Activated CD8-positive, alpha-beta memory T cell treated with anti-CD3 and anti-CD28 coated beads for 48 hours (primary cell): ENCODE measurements at regions not wholly inside any gene's neighbourhood (a gene's known extent, or its start where the extent isn't known, plus 50 kb on each side); places are given as distances from the start of the nearest gene placed in this dataset.

Source experiments
- DNase-seq, 3 experiments: peaks; one replicate each; pipeline ENCODE4 v3.0.0-alpha.2; 2020; ENCODE audit warnings: low read depth in 2 of 3, low spot score in 2 of 3

- no peak for DNase-seq
Observed at GRCh38 chr5:81856948-81857928, 106.3 kb upstream of the SSBP2 start.

- DNase-seq = no peak
Observed at GRCh38 chr5:81855591-81855990, 104.7 kb upstream of the SSBP2 start.

GRCh38 chr5:81854915-81855314, 104.0 kb upstream of the SSBP2 start:
- DNase-seq = no peak

- no peak for DNase-seq
Observed at GRCh38 chr5:81854485-81854884, 103.6 kb upstream of the SSBP2 start.

GRCh38 chr5:81853030-81853357, 102.1 kb upstream of the SSBP2 start:
- no peak for DNase-seq

- DNase-seq = no peak
Observed at GRCh38 chr5:81852291-81853029, 101.6 kb upstream of the SSBP2 start.

GRCh38 chr5:81851481-81852178, 100.7 kb upstream of the SSBP2 start:
- peak; percentile 64 to 76 (median 68) for DNase-seq

GRCh38 chr5:81850501-81851357, 99.8 kb upstream of the SSBP2 start:
- DNase-seq = no peak

GRCh38 chr5:81849770-81850367, 99.0 kb upstream of the SSBP2 start:
- DNase-seq = no peak

GRCh38 chr5:81848362-81848880, 97.5 kb upstream of the SSBP2 start:
- DNase-seq = no peak

GRCh38 chr5:81846301-81846700, 95.4 kb upstream of the SSBP2 start:
- no peak for DNase-seq

- no peak for DNase-seq
Observed at GRCh38 chr5:81843845-81844244, 92.9 kb upstream of the SSBP2 start.

- DNase-seq = no peak
Observed at GRCh38 chr5:81842795-81843398, 92.0 kb upstream of the SSBP2 start.

GRCh38 chr5:81839034-81839433, 88.1 kb upstream of the SSBP2 start:
- no peak for DNase-seq

- DNase-seq = no peak
Observed at GRCh38 chr5:81838307-81838906, 87.5 kb upstream of the SSBP2 start.

- DNase-seq = no peak
Observed at GRCh38 chr5:81837667-81838306, 86.9 kb upstream of the SSBP2 start.

- no peak for DNase-seq
Observed at GRCh38 chr5:81835814-81836367, 85.0 kb upstream of the SSBP2 start.

- no peak for DNase-seq
Observed at GRCh38 chr5:81834021-81834660, 83.2 kb upstream of the SSBP2 start.
